ENCODE measurements at regions not wholly inside any gene's neighbourhood (a gene's known extent, or its start where the extent isn't known, plus 50 kb on each side); places are given as distances from the start of the nearest gene placed in this dataset.

DNA sequence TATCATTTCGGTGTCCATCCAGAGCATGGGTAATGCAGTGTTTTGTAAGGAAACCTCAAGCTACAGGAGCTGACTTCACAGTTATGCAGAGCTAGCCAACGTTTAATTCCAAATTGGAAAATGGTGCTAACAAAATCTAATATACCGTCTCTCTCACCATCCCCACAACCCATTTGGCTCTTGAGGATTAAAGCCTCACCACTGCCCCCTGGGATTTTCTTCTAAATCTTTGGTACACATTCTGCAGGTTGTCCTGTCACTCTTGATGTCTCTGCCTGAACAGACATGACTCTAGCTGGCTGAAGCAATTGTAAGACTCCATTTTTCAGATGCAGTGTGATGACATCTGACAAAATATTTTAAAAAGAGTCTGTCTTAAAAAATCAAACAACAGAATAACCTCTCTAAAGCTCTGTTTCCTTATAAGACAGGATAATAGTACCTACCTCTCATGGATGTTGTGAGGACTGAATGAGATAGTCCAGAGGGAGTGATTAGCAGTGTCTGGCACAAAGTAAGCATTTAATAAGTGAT is 451.8 kb downstream of the SUCLA2 start:
- no peaks in the 10 kb centered on the region for H3K36me3 ChIP-seq (ENCODE audit: low read length)
- H3K27me3 ChIP-seq (ENCODE audit: low read length): no peaks in the 10 kb centered on the region
- no peaks in the 10 kb centered on the region for H3K9me2 ChIP-seq (replicated peaks; ENCODE audit: insufficient read depth, low read length)
- no peaks in the 10 kb centered on the region for H3F3A ChIP-seq (ENCODE audit: insufficient read depth)
- no peaks in the 10 kb centered on the region for H4K20me1 ChIP-seq (ENCODE audit: low read depth, low read length)
- no peaks in the 10 kb centered on the region for H3K79me2 ChIP-seq (ENCODE audit: insufficient read depth, low read length)
- no peak overlapping the region for H3K27ac ChIP-seq (ENCODE audit: low read depth, low read length)
- no peaks in the 10 kb centered on the region for H3K9me3 ChIP-seq (ENCODE audit: insufficient read depth, low read length)
- no peak overlapping the region for H3K4me2 ChIP-seq (ENCODE audit: low read depth, low read length, poor library complexity, severe bottlenecking)
- TF ChIP-seq, protein P1, sequence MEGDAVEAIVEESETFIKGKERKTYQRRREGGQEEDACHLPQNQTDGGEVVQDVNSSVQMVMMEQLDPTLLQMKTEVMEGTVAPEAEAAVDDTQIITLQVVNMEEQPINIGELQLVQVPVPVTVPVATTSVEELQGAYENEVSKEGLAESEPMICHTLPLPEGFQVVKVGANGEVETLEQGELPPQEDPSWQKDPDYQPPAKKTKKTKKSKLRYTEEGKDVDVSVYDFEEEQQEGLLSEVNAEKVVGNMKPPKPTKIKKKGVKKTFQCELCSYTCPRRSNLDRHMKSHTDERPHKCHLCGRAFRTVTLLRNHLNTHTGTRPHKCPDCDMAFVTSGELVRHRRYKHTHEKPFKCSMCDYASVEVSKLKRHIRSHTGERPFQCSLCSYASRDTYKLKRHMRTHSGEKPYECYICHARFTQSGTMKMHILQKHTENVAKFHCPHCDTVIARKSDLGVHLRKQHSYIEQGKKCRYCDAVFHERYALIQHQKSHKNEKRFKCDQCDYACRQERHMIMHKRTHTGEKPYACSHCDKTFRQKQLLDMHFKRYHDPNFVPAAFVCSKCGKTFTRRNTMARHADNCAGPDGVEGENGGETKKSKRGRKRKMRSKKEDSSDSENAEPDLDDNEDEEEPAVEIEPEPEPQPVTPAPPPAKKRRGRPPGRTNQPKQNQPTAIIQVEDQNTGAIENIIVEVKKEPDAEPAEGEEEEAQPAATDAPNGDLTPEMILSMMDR (IDR thresholded peaks at IDR 0.05; ENCODE audit: insufficient read depth, low read length, poor library complexity, severe bottlenecking): no peak
- TF ChIP-seq EZH2phosphoT487 (conservative IDR thresholded peaks at IDR 0.05; ENCODE audit: low read length): no peak
- H3K9ac ChIP-seq (ENCODE audit: low read length): no peak overlapping the region
- no peak overlapping the region for H3K4me3 ChIP-seq (ENCODE audit: insufficient read depth, low read length, poor library complexity, severe bottlenecking)
- no peak overlapping the region for H2AFZ ChIP-seq (ENCODE audit: low read depth, low read length, severe bottlenecking)

DNA sequence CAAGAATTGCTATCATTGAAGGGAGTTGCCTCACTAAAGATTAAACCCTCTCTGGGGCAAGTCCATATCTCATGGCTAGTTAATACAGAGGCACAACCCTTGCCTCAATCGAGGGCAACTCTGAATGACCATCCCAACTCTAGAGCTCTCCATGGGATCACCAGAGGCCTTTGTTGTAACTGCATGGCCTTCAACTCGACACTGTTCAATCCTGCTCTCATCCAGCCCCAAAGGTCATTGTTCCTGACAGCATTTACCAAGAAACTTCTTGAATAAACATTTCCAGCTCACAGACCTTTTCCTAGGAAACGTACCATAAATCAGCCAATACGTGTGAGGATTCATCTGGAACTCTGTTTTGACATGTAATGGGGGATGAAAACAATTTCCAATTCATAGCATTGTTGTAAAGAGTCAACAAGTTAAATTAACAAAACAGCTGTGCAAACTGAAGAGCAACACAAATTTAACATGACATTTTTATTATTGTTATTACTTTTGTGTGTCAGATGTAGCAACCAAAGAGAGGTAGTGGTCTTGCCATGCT is 452.7 kb downstream of the SUCLA2 start:
- no peaks in the 10 kb centered on the region for H3K9me3 ChIP-seq (ENCODE audit: insufficient read depth, low read length)
- H3K4me2 ChIP-seq (ENCODE audit: low read depth, low read length, poor library complexity, severe bottlenecking): no peak overlapping the region
- no peaks in the 10 kb centered on the region for H3K9me2 ChIP-seq (replicated peaks; ENCODE audit: insufficient read depth, low read length)
- no peak overlapping the region for H3K4me3 ChIP-seq (ENCODE audit: insufficient read depth, low read length, poor library complexity, severe bottlenecking)
- TF ChIP-seq, protein P1 (IDR thresholded peaks at IDR 0.05; ENCODE audit: insufficient read depth, low read length, poor library complexity, severe bottlenecking): no peak
- no peak for TF ChIP-seq EZH2phosphoT487 (conservative IDR thresholded peaks at IDR 0.05; ENCODE audit: low read length)
- H3K27ac ChIP-seq (ENCODE audit: low read depth, low read length): no peak overlapping the region
- H4K20me1 ChIP-seq (ENCODE audit: low read depth, low read length): no peaks in the 10 kb centered on the region
- H3K9ac ChIP-seq (ENCODE audit: low read length): no peak overlapping the region
- no peak overlapping the region for H2AFZ ChIP-seq (ENCODE audit: low read depth, low read length, severe bottlenecking)
- no peaks in the 10 kb centered on the region for H3K36me3 ChIP-seq (ENCODE audit: low read length)
- H3K79me2 ChIP-seq (ENCODE audit: insufficient read depth, low read length): no peaks in the 10 kb centered on the region
- H3K27me3 ChIP-seq (ENCODE audit: low read length): no peaks in the 10 kb centered on the region
- H3F3A ChIP-seq (ENCODE audit: insufficient read depth): no peaks in the 10 kb centered on the region

DNA sequence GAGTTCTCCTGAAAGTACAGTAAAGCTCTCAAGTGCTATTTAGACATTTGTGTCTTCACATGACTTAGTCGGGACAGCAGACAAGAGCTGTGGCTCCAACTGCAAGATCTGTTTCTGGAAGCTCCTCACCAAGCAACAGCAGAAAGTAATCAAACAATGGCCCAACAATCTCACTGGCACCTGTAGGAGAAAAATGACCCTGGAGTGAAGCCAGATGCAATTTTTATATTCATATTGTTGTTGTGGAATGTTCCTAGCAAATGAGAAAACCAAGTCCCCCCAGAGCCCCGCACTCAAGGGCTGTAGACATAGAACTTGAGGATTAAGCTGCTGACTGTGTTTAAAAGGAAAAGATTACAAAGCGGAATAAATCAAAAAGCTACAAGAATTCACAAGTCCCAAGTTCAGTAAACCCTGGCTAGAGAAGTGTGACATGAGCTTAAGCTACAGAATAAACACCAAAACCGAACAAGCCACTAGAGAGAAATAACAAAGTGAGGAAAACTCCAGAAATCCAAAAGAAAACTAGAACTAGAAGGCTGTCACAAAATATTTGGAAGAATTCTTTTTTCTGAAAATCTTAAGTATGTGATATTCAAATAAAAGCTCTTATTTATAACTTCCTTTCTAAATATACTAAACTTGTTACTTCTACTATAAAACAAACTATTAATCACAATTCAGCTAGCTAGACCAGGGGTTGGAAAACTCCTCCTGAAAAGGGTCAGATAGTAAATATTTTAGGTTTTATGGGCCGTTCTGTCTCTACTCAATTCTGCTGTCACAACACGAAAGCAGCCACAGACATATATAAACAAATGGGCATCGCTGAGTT is 454.5 kb downstream of the SUCLA2 start:
- H2AFZ ChIP-seq (ENCODE audit: low read depth, low read length, severe bottlenecking): no peak overlapping the region
- no peak for TF ChIP-seq EZH2phosphoT487 (conservative IDR thresholded peaks at IDR 0.05; ENCODE audit: low read length)
- TF ChIP-seq, protein P1 (IDR thresholded peaks at IDR 0.05; ENCODE audit: insufficient read depth, low read length, poor library complexity, severe bottlenecking): no peak
- H3K4me3 ChIP-seq (ENCODE audit: insufficient read depth, low read length, poor library complexity, severe bottlenecking): no peak overlapping the region
- H3K9ac ChIP-seq (ENCODE audit: low read length): no peak overlapping the region
- H3K27me3 ChIP-seq (ENCODE audit: low read length): no peaks in the 10 kb centered on the region
- H4K20me1 ChIP-seq (ENCODE audit: low read depth, low read length): no peaks in the 10 kb centered on the region
- H3K9me3 ChIP-seq (ENCODE audit: insufficient read depth, low read length): no peaks in the 10 kb centered on the region
- H3K9me2 ChIP-seq (replicated peaks; ENCODE audit: insufficient read depth, low read length): no peaks in the 10 kb centered on the region
- no peak overlapping the region for H3K4me2 ChIP-seq (ENCODE audit: low read depth, low read length, poor library complexity, severe bottlenecking)
- no peaks in the 10 kb centered on the region for H3K79me2 ChIP-seq (ENCODE audit: insufficient read depth, low read length)
- H3K27ac ChIP-seq (ENCODE audit: low read depth, low read length): no peak overlapping the region
- H3K36me3 ChIP-seq (ENCODE audit: low read length): no peaks in the 10 kb centered on the region
- H3F3A ChIP-seq (ENCODE audit: insufficient read depth): no peaks in the 10 kb centered on the region
